ENCODE measurements at regions not wholly inside any gene's neighbourhood (a gene's known extent, or its start where the extent isn't known, plus 50 kb on each side); places are given as distances from the start of the nearest gene placed in this dataset.

- TF ChIP-seq ZBTB11 (tag by site-specific recombination; conservative IDR thresholded peaks at IDR 0.05; ENCODE audit: low read depth) (no peak), ZNF24 (tag by site-specific recombination; IDR thresholded peaks at IDR 0.05) (no peak), SCRT2 (tag by site-specific recombination; IDR thresholded peaks at IDR 0.05) (no peak), BCL11A (tag by site-specific recombination; IDR thresholded peaks at IDR 0.05; ENCODE audit: low read depth) (no peak)
These were observed 155.9 kb upstream of the ZC3H12A start for GRCh38 chr1:37318490-37318889.

Measured in HEK293 (cell line).